Upper lobe of right lung (tissue), 1 donor: ENCODE measurements at regions not wholly inside any gene's neighbourhood (a gene's known extent, or its start where the extent isn't known, plus 50 kb on each side); places are given as distances from the start of the nearest gene placed in this dataset.

ENCODE experiments used
- ATAC-seq: fragments of 200-7000 bp; cut with Tn5 transposase; one replicate; pipeline ENCODE4 v1.9.1; 2020; ENCODE audit warnings: mild to moderate bottlenecking, moderate library complexity
- DNase-seq: peaks from one replicate; pipeline ENCODE4 v3.0.0-alpha.2; 2020
- H3K27ac ChIP-seq: fragments of 200-600 bp; one replicate; pipeline ENCODE4 v1.8.0; 2022
- H3K27me3 ChIP-seq: fragments of 200-600 bp; one replicate; pipeline ENCODE4 v1.8.0; 2022; ENCODE audit warnings: mild to moderate bottlenecking
- H3K36me3 ChIP-seq: fragments of 200-600 bp; one replicate; pipeline ENCODE4 v1.8.0; 2022
- H3K4me1 ChIP-seq: fragments of 200-600 bp; one replicate; pipeline ENCODE4 v1.8.0; 2022
- H3K4me3 ChIP-seq: fragments of 200-600 bp; one replicate; pipeline ENCODE4 v1.8.0; 2022; ENCODE audit warnings: mild to moderate bottlenecking
- H3K9me3 ChIP-seq: fragments of 200-600 bp; one replicate; pipeline ENCODE4 v1.8.0; 2022
- CTCF ChIP-seq: fragments of 200-600 bp; IDR thresholded peaks from one replicate; pipeline ENCODE4 v1.8.0; 2022; ENCODE audit warnings: antibody characterized with exemption
- intact Hi-C: fragments of 100-400 bp; cut with DNase I; formaldehyde crosslinking; loops from one replicate; pipeline ENCODE4 v1.11.0; 2022
- donor health status: DM: no; HTN: yes; CAD: no; lungs with severe emphysema.

GRCh38 chr13:91031508-91031907, 316.0 kb upstream of the MIR17HG start:
- Histone ChIP-seq H3K9me3 (no peaks in the 10 kb centered on the region), H3K36me3 (no peaks in the 10 kb centered on the region), H3K27me3 (no peaks in the 10 kb centered on the region), H3K4me3 (no peak overlapping the region), H3K4me1 (no peaks in the 10 kb centered on the region), H3K27ac (no peak overlapping the region)
- no peak for DNase-seq
- ATAC-seq: no peak
- intact Hi-C loops: no loop called here
- TF ChIP-seq CTCF: no peak

- TF ChIP-seq CTCF: no peak
- Histone ChIP-seq H3K36me3 (no peaks in the 10 kb centered on the region), H3K27ac (no peak overlapping the region), H3K27me3 (no peaks in the 10 kb centered on the region), H3K4me1 (no peaks in the 10 kb centered on the region), H3K9me3 (no peaks in the 10 kb centered on the region), H3K4me3 (no peak overlapping the region)
- ATAC-seq: no peak
- DNase-seq: no peak
- intact Hi-C loops: no loop called here
These were observed 315.4 kb upstream of the MIR17HG start for GRCh38 chr13:91032104-91032503.

- intact Hi-C loops: no loop called here
- no peaks in the 10 kb centered on the region for H3K9me3 ChIP-seq
These were observed 310.6 kb upstream of the MIR17HG start for GRCh38 chr13:91036886-91037285.

GRCh38 chr13:91042870-91043269, 304.6 kb upstream of the MIR17HG start:
- no peak overlapping the region for H3K4me3 ChIP-seq
- no peak for TF ChIP-seq CTCF
- H3K36me3 ChIP-seq: no peaks in the 10 kb centered on the region
- no peaks in the 10 kb centered on the region for H3K9me3 ChIP-seq
- no peak for DNase-seq
- ATAC-seq: no peak
- no peaks in the 10 kb centered on the region for H3K4me1 ChIP-seq
- H3K27ac ChIP-seq: no peak overlapping the region
- intact Hi-C loops: no loop called here
- H3K27me3 ChIP-seq: no peaks in the 10 kb centered on the region

More at GRCh38 chr13:91036886-91037285, 310.6 kb upstream of the MIR17HG start:
- Histone ChIP-seq H3K4me1 (no peaks in the 10 kb centered on the region), H3K27ac (no peak overlapping the region), H3K4me3 (no peak overlapping the region), H3K36me3 (no peaks in the 10 kb centered on the region), H3K27me3 (no peaks in the 10 kb centered on the region)
- ATAC-seq (no peak), DNase-seq (no peak)
- TF ChIP-seq CTCF: no peak

- H3K36me3 ChIP-seq: no peaks in the 10 kb centered on the region
- H3K4me3 ChIP-seq: no peak overlapping the region
- intact Hi-C loops: no loop called here
- H3K27ac ChIP-seq: no peak overlapping the region
- ATAC-seq (no peak), DNase-seq (no peak)
- TF ChIP-seq CTCF: peak; percentile 25
- no peaks in the 10 kb centered on the region for H3K9me3 ChIP-seq
- H3K4me1 ChIP-seq: no peaks in the 10 kb centered on the region
- H3K27me3 ChIP-seq: no peaks in the 10 kb centered on the region
These were observed 302.0 kb upstream of the MIR17HG start for GRCh38 chr13:91045351-91046034.
